HL-60 (cell line): ENCODE measurements at regions not wholly inside any gene's neighbourhood (a gene's known extent, or its start where the extent isn't known, plus 50 kb on each side); places are given as distances from the start of the nearest gene placed in this dataset.

Experiments used
- GABPA ChIP-seq: IDR thresholded peaks from 2 replicates; pipeline ENCODE4 v1.6.1; 2012; ENCODE audit warnings: low read depth
- POLR2AphosphoS5 ChIP-seq: IDR thresholded peaks from 2 replicates; pipeline ENCODE4 v1.6.1; 2012; ENCODE audit warnings: low read depth
- REST ChIP-seq: IDR thresholded peaks from 2 replicates; pipeline ENCODE4 v1.6.1; 2012; ENCODE audit warnings: low read depth; ENCODE audit not compliant: insufficient replicate concordance
- TF ChIP-seq, protein P1 (sequence below): IDR thresholded peaks from one replicate; pipeline ENCODE4 v1.5.1; 2011; ENCODE audit warnings: low read length, control low read depth, inconsistent platforms; ENCODE audit not compliant: insufficient read depth

DNA sequence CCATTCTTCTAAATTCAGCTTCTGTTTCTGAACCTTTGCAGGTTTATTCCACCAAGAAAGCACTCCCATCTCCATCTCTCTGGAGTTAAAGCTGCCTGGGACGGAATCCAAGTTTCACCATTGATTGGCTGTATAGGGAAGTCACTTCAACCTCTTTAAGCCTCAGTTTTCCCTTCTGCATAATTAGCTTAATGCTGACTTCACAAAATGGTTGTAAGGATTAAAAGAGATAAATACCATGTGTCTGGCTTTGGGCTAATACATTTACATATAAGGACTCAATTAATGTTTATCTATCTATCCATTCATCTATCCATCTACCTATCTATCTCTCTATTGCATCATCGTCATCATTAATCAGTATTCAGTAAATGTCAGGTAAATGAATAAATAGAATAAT is 629.6 kb upstream of the MGMT start:
- TF ChIP-seq POLR2AphosphoS5 (no peak), GABPA (no peak), REST (no peak)
- TF ChIP-seq, protein P1, sequence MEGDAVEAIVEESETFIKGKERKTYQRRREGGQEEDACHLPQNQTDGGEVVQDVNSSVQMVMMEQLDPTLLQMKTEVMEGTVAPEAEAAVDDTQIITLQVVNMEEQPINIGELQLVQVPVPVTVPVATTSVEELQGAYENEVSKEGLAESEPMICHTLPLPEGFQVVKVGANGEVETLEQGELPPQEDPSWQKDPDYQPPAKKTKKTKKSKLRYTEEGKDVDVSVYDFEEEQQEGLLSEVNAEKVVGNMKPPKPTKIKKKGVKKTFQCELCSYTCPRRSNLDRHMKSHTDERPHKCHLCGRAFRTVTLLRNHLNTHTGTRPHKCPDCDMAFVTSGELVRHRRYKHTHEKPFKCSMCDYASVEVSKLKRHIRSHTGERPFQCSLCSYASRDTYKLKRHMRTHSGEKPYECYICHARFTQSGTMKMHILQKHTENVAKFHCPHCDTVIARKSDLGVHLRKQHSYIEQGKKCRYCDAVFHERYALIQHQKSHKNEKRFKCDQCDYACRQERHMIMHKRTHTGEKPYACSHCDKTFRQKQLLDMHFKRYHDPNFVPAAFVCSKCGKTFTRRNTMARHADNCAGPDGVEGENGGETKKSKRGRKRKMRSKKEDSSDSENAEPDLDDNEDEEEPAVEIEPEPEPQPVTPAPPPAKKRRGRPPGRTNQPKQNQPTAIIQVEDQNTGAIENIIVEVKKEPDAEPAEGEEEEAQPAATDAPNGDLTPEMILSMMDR = no peak
